ENCODE measurements at regions not wholly inside any gene's neighbourhood (a gene's known extent, or its start where the extent isn't known, plus 50 kb on each side); places are given as distances from the start of the nearest gene placed in this dataset.

DNA sequence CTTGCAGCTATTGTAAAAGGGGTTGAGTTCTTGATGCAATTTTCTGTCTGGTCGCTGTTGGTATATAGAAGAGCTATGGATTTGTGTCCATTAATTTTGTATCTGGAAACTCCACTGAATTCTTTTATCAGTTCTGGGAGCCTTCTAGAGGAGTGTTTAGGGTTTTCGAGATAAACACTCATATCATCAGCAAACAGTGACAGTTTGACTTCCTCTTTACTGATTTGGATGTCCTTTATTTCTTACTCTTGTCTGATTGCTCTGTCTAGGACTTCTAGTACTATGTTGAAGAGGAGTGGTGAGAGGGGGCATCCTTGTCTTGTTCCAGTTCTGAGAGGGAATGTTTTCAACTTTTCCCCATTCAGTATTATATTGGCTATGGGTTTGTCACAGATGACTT is 120.8 kb upstream of the SSTR4 start:
- TF ChIP-seq, protein P1, sequence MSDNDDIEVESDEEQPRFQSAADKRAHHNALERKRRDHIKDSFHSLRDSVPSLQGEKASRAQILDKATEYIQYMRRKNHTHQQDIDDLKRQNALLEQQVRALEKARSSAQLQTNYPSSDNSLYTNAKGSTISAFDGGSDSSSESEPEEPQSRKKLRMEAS (IDR thresholded peaks at IDR 0.05; ENCODE audit: insufficient read depth, insufficient read length), result no peak
- no peak for TF ChIP-seq EZH2 (IDR thresholded peaks at IDR 0.05; ENCODE audit: borderline replicate concordance, low read depth, low read length, severe bottlenecking)
- TF ChIP-seq, protein P2, sequence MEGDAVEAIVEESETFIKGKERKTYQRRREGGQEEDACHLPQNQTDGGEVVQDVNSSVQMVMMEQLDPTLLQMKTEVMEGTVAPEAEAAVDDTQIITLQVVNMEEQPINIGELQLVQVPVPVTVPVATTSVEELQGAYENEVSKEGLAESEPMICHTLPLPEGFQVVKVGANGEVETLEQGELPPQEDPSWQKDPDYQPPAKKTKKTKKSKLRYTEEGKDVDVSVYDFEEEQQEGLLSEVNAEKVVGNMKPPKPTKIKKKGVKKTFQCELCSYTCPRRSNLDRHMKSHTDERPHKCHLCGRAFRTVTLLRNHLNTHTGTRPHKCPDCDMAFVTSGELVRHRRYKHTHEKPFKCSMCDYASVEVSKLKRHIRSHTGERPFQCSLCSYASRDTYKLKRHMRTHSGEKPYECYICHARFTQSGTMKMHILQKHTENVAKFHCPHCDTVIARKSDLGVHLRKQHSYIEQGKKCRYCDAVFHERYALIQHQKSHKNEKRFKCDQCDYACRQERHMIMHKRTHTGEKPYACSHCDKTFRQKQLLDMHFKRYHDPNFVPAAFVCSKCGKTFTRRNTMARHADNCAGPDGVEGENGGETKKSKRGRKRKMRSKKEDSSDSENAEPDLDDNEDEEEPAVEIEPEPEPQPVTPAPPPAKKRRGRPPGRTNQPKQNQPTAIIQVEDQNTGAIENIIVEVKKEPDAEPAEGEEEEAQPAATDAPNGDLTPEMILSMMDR (IDR thresholded peaks at IDR 0.05; ENCODE audit: extremely low read depth in 1 of 2, insufficient read depth in 1 of 2, low read depth in 1 of 2, low read length in 2 of 2), result no peak

All from endothelial cell of umbilical vein (primary cell).